ENCODE measurements at regions not wholly inside any gene's neighbourhood (a gene's known extent, or its start where the extent isn't known, plus 50 kb on each side); places are given as distances from the start of the nearest gene placed in this dataset.
"Not testable (repeated sequence)": the region's sequence is repeated elsewhere in the genome, so short reads cannot be mapped to it uniquely, and the experiment has no call there.

DNA sequence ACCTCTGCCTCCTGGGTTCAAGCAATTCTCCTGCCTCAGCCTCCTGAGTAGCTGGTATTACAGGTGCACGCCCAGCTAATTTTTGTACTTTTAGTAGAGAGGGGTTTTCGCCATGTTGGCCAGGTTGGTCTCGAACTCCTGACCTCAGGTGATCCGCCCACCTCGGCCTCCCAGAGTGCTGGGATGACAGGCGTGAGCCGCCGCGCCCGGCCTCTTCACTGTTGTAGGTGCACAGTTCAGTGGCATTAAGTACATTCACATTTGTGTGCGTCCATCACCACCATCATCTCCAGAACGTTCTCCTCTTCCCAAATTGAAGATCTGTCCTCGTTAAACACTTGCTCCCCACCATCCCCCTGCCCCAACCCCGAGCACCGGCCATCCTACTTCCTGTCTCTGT is 71.3 kb downstream of the UNCX start:
- not testable (repeated sequence) for TF ChIP-seq POLR2A, TAF1, POLR2AphosphoS5 (IDR thresholded peaks at IDR 0.05; ENCODE audit: low read depth, low read length)

All from GM12891 (cell line).